Fibroblast of lung (primary cell): ENCODE measurements at regions not wholly inside any gene's neighbourhood (a gene's known extent, or its start where the extent isn't known, plus 50 kb on each side); places are given as distances from the start of the nearest gene placed in this dataset.

Experiments used
- CTCF ChIP-seq, 2 donors: IDR thresholded peaks in 1 of 2; conservative IDR thresholded peaks in 1 of 2; 1 replicate in 1 of 2; 2 replicates in 1 of 2; pipeline ENCODE4 v1.5.1; 2011 to 2012; ENCODE audit warnings: low read length in 2 of 2, control low read depth in 1 of 2, inconsistent platforms in 1 of 2, low read depth in 1 of 2, mild to moderate bottlenecking in 1 of 2
- EZH2 ChIP-seq: IDR thresholded peaks from 2 replicates; pipeline ENCODE4 v1.5.1; 2012; ENCODE audit warnings: low read length, control low read depth, mild to moderate bottlenecking; ENCODE audit errors: missing control alignments

- no peak for TF ChIP-seq EZH2
- no peak for TF ChIP-seq CTCF (conservative IDR thresholded peaks at IDR 0.05 in 1 of 2, IDR thresholded peaks at IDR 0.05 in 1 of 2; ENCODE audit: low read depth in 1 of 2, low read length in 2 of 2)
Observed at GRCh38 chr9:26673261-26673660, 219.3 kb downstream of the CAAP1 start.
